ENCODE measurements at regions not wholly inside any gene's neighbourhood (a gene's known extent, or its start where the extent isn't known, plus 50 kb on each side); places are given as distances from the start of the nearest gene placed in this dataset.

- Histone ChIP-seq H3K4me3 (ENCODE audit: low read depth in 1 of 3, low read length in 3 of 3) (no peak overlapping the region), H3K36me3 (ENCODE audit: control insufficient read depth in 4 of 4, insufficient read depth in 3 of 4, low read depth in 1 of 4, low read length in 3 of 4) (no peaks in the 10 kb centered on the region), H3K27me3 (ENCODE audit: control insufficient read depth in 4 of 4, insufficient read depth in 4 of 4, low read length in 3 of 4) (no peaks in the 10 kb centered on the region), H3K27ac (ENCODE audit: low read depth in 1 of 2, low read length in 2 of 2) (no peak overlapping the region), H3K9me3 (ENCODE audit: control insufficient read depth in 4 of 4, low read length in 3 of 4) (peaks cover 0 to 1% (median 0%) of the 10 kb centered on the region in 4 donors), H3K9ac (ENCODE audit: low read depth in 1 of 2, low read length in 2 of 2) (no peak overlapping the region), H3K4me1 (ENCODE audit: control insufficient read depth in 4 of 4, insufficient read depth in 4 of 4, low read length in 3 of 4) (no peaks in the 10 kb centered on the region)
- WGBS = 80% methylated on average over 2 of the region's 2 CpGs
- TF ChIP-seq RAD21 (IDR thresholded peaks at IDR 0.05) (no peak), MAX (IDR thresholded peaks at IDR 0.05) (no peak), FOXA1 (IDR thresholded peaks at IDR 0.05) (no peak), YY1 (IDR thresholded peaks at IDR 0.05) (no peak), GABPA (IDR thresholded peaks at IDR 0.05 in 1 of 2, conservative IDR thresholded peaks at IDR 0.05 in 1 of 2) (no peak), EGR1 (IDR thresholded peaks at IDR 0.05; ENCODE audit: low read depth in 2 of 2) (no peak), JUND (IDR thresholded peaks at IDR 0.05) (no peak), ATF3 (IDR thresholded peaks at IDR 0.05) (no peak), TAF1 (conservative IDR thresholded peaks at IDR 0.05) (no peak), SP1 (IDR thresholded peaks at IDR 0.05) (no peak), RXRA (IDR thresholded peaks at IDR 0.05) (no peak), NR2F2 (IDR thresholded peaks at IDR 0.05) (no peak), HNF4G (IDR thresholded peaks at IDR 0.05) (no peak), HNF4A (conservative IDR thresholded peaks at IDR 0.05) (no peak), FOXA2 (IDR thresholded peaks at IDR 0.05) (no peak)
- TF ChIP-seq, protein P1, sequence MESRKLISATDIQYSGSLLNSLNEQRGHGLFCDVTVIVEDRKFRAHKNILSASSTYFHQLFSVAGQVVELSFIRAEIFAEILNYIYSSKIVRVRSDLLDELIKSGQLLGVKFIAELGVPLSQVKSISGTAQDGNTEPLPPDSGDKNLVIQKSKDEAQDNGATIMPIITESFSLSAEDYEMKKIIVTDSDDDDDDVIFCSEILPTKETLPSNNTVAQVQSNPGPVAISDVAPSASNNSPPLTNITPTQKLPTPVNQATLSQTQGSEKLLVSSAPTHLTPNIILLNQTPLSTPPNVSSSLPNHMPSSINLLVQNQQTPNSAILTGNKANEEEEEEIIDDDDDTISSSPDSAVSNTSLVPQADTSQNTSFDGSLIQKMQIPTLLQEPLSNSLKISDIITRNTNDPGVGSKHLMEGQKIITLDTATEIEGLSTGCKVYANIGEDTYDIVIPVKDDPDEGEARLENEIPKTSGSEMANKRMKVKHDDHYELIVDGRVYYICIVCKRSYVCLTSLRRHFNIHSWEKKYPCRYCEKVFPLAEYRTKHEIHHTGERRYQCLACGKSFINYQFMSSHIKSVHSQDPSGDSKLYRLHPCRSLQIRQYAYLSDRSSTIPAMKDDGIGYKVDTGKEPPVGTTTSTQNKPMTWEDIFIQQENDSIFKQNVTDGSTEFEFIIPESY (IDR thresholded peaks at IDR 0.05) = no peak
- TF ChIP-seq, protein P2, sequence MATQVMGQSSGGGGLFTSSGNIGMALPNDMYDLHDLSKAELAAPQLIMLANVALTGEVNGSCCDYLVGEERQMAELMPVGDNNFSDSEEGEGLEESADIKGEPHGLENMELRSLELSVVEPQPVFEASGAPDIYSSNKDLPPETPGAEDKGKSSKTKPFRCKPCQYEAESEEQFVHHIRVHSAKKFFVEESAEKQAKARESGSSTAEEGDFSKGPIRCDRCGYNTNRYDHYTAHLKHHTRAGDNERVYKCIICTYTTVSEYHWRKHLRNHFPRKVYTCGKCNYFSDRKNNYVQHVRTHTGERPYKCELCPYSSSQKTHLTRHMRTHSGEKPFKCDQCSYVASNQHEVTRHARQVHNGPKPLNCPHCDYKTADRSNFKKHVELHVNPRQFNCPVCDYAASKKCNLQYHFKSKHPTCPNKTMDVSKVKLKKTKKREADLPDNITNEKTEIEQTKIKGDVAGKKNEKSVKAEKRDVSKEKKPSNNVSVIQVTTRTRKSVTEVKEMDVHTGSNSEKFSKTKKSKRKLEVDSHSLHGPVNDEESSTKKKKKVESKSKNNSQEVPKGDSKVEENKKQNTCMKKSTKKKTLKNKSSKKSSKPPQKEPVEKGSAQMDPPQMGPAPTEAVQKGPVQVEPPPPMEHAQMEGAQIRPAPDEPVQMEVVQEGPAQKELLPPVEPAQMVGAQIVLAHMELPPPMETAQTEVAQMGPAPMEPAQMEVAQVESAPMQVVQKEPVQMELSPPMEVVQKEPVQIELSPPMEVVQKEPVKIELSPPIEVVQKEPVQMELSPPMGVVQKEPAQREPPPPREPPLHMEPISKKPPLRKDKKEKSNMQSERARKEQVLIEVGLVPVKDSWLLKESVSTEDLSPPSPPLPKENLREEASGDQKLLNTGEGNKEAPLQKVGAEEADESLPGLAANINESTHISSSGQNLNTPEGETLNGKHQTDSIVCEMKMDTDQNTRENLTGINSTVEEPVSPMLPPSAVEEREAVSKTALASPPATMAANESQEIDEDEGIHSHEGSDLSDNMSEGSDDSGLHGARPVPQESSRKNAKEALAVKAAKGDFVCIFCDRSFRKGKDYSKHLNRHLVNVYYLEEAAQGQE (IDR thresholded peaks at IDR 0.05) = no peak
- TF ChIP-seq, protein P3, sequence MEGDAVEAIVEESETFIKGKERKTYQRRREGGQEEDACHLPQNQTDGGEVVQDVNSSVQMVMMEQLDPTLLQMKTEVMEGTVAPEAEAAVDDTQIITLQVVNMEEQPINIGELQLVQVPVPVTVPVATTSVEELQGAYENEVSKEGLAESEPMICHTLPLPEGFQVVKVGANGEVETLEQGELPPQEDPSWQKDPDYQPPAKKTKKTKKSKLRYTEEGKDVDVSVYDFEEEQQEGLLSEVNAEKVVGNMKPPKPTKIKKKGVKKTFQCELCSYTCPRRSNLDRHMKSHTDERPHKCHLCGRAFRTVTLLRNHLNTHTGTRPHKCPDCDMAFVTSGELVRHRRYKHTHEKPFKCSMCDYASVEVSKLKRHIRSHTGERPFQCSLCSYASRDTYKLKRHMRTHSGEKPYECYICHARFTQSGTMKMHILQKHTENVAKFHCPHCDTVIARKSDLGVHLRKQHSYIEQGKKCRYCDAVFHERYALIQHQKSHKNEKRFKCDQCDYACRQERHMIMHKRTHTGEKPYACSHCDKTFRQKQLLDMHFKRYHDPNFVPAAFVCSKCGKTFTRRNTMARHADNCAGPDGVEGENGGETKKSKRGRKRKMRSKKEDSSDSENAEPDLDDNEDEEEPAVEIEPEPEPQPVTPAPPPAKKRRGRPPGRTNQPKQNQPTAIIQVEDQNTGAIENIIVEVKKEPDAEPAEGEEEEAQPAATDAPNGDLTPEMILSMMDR (IDR thresholded peaks at IDR 0.05; ENCODE audit: low read depth, low read length, missing input control) = no peak
- DNase-seq (ENCODE audit: low spot score) = no peak
Measured at GRCh38 chr12:29847246-29847645, 63.5 kb upstream of the TMTC1 start.
